Neural crest cell (in vitro differentiated cells): ENCODE measurements at regions not wholly inside any gene's neighbourhood (a gene's known extent, or its start where the extent isn't known, plus 50 kb on each side); places are given as distances from the start of the nearest gene placed in this dataset.
A peak's percentile ranks its signal among the peaks of the same experiment; 100 is the strongest.

Experiments
- DNase-seq: peaks from one replicate; pipeline ENCODE4 v3.0.0; 2021; ENCODE audit warnings: low read depth, mixed read lengths, low spot score
- H3K27ac Mint-ChIP-seq: one replicate; pipeline ENCODE4 v1.8.0; 2021; ENCODE audit warnings: mild to moderate bottlenecking, mixed read lengths; ENCODE audit not compliant: unreplicated experiment
- H3K27me3 Mint-ChIP-seq: 2 replicates; pipeline ENCODE4 v1.8.0; 2021; ENCODE audit warnings: low read depth, mild to moderate bottlenecking, mixed read lengths
- H3K36me3 Mint-ChIP-seq: 2 replicates; pipeline ENCODE4 v1.8.0; 2021; ENCODE audit warnings: low read depth, mild to moderate bottlenecking, mixed read lengths
- H3K4me1 Mint-ChIP-seq: 2 replicates; pipeline ENCODE4 v1.8.0; 2021; ENCODE audit warnings: mixed read lengths
- H3K4me3 Mint-ChIP-seq: one replicate; pipeline ENCODE4 v1.8.0; 2021; ENCODE audit warnings: mild to moderate bottlenecking, mixed read lengths
- H3K9me3 Mint-ChIP-seq: 2 replicates; pipeline ENCODE4 v1.8.0; 2021; ENCODE audit warnings: mixed read lengths
- CTCF ChIP-seq: fragments of 200-600 bp; sonication (generic); conservative IDR thresholded peaks from 2 replicates; pipeline ENCODE4 v1.5.0; 2021; ENCODE audit warnings: antibody characterized with exemption, mild to moderate bottlenecking

- Mint-ChIP-seq H3K4me1 (peaks cover 43% of the 10 kb centered on the region), H3K27me3 (no peaks in the 10 kb centered on the region), H3K4me3 (no peak overlapping the region), H3K9me3 (no peaks in the 10 kb centered on the region), H3K36me3 (no peaks in the 10 kb centered on the region), H3K27ac (no peak overlapping the region)
- DNase-seq, result no peak
- no peak for TF ChIP-seq CTCF
Measured at GRCh38 chr6:21710216-21710615, 116.7 kb downstream of the SOX4 start.

GRCh38 chr6:21710908-21711627 is 117.5 kb downstream of the SOX4 start:
- H3K27ac Mint-ChIP-seq, result peak overlapping the region; percentile 36
- H3K4me3 Mint-ChIP-seq, result peak overlapping the region; percentile 8
- H3K27me3 Mint-ChIP-seq, result no peaks in the 10 kb centered on the region
- H3K4me1 Mint-ChIP-seq, result peaks cover 47% of the 10 kb centered on the region
- TF ChIP-seq CTCF, result no peak
- DNase-seq, result peak; percentile 12
- H3K9me3 Mint-ChIP-seq, result no peaks in the 10 kb centered on the region
- H3K36me3 Mint-ChIP-seq, result no peaks in the 10 kb centered on the region

GRCh38 chr6:21712213-21712612 is 118.7 kb downstream of the SOX4 start:
- no peak overlapping the region for H3K4me3 Mint-ChIP-seq
- DNase-seq, result no peak
- H3K27ac Mint-ChIP-seq, result no peak overlapping the region
- no peaks in the 10 kb centered on the region for H3K9me3 Mint-ChIP-seq
- no peaks in the 10 kb centered on the region for H3K27me3 Mint-ChIP-seq
- peaks cover 51% of the 10 kb centered on the region for H3K4me1 Mint-ChIP-seq
- no peak for TF ChIP-seq CTCF
- peaks cover 5% of the 10 kb centered on the region for H3K36me3 Mint-ChIP-seq

GRCh38 chr6:21713481-21713880 is 119.9 kb downstream of the SOX4 start:
- DNase-seq, result no peak
- H3K9me3 Mint-ChIP-seq, result no peaks in the 10 kb centered on the region
- H3K27ac Mint-ChIP-seq, result no peak overlapping the region
- H3K4me3 Mint-ChIP-seq, result no peak overlapping the region
- no peak for TF ChIP-seq CTCF
- peaks cover 46% of the 10 kb centered on the region for H3K4me1 Mint-ChIP-seq
- peaks cover 5% of the 10 kb centered on the region for H3K36me3 Mint-ChIP-seq
- H3K27me3 Mint-ChIP-seq, result no peaks in the 10 kb centered on the region

GRCh38 chr6:21715180-21715579 is 121.6 kb downstream of the SOX4 start:
- no peak for DNase-seq
- peaks cover 9% of the 10 kb centered on the region for H3K36me3 Mint-ChIP-seq
- H3K27me3 Mint-ChIP-seq, result no peaks in the 10 kb centered on the region
- TF ChIP-seq CTCF, result no peak
- H3K4me1 Mint-ChIP-seq, result peaks cover 45% of the 10 kb centered on the region
- no peak overlapping the region for H3K4me3 Mint-ChIP-seq
- H3K9me3 Mint-ChIP-seq, result peaks cover 4% of the 10 kb centered on the region
- no peak overlapping the region for H3K27ac Mint-ChIP-seq
